ENCODE measurements at regions not wholly inside any gene's neighbourhood (a gene's known extent, or its start where the extent isn't known, plus 50 kb on each side); places are given as distances from the start of the nearest gene placed in this dataset.

GRCh38 chr3:76566211-76566534 lies 473.7 kb upstream of the ROBO2 start:
- DNase-seq (ENCODE audit: low read depth, low spot score) = no peak
- no peaks in the 10 kb centered on the region for H3K4me1 ChIP-seq (ENCODE audit: control insufficient read depth, insufficient read depth, low read length)
- WGBS (ENCODE audit: insufficient coverage, insufficient read length) = no CpG with 5 or more reads among the region's 2 CpGs
- H3K4me3 ChIP-seq (ENCODE audit: low read length) = no peak overlapping the region
- H3K27ac ChIP-seq (ENCODE audit: low read length) = no peak overlapping the region
- H3K36me3 ChIP-seq (ENCODE audit: control insufficient read depth, insufficient read depth, low read length) = no peaks in the 10 kb centered on the region
- H3K27me3 ChIP-seq (ENCODE audit: control insufficient read depth, insufficient read depth, low read length) = no peaks in the 10 kb centered on the region
- no peaks in the 10 kb centered on the region for H3K9me3 ChIP-seq (ENCODE audit: control insufficient read depth, insufficient read depth, low read length)

GRCh38 chr3:76566904-76567303 lies 473.0 kb upstream of the ROBO2 start:
- no CpG with 5 or more reads among the region's 4 CpGs for WGBS (ENCODE audit: insufficient coverage, insufficient read length)
- Histone ChIP-seq H3K27ac (ENCODE audit: low read length) (no peak overlapping the region), H3K36me3 (ENCODE audit: control insufficient read depth, insufficient read depth, low read length) (no peaks in the 10 kb centered on the region), H3K4me1 (ENCODE audit: control insufficient read depth, insufficient read depth, low read length) (no peaks in the 10 kb centered on the region), H3K9me3 (ENCODE audit: control insufficient read depth, insufficient read depth, low read length) (no peaks in the 10 kb centered on the region), H3K4me3 (ENCODE audit: low read length) (no peak overlapping the region), H3K27me3 (ENCODE audit: control insufficient read depth, insufficient read depth, low read length) (no peaks in the 10 kb centered on the region)
- DNase-seq (ENCODE audit: low read depth, low spot score) = no peak

- Histone ChIP-seq H3K36me3 (ENCODE audit: control insufficient read depth, insufficient read depth, low read length) (no peaks in the 10 kb centered on the region), H3K4me3 (ENCODE audit: low read length) (no peak overlapping the region), H3K9me3 (ENCODE audit: control insufficient read depth, insufficient read depth, low read length) (no peaks in the 10 kb centered on the region), H3K27ac (ENCODE audit: low read length) (no peak overlapping the region), H3K27me3 (ENCODE audit: control insufficient read depth, insufficient read depth, low read length) (no peaks in the 10 kb centered on the region), H3K4me1 (ENCODE audit: control insufficient read depth, insufficient read depth, low read length) (no peaks in the 10 kb centered on the region)
- DNase-seq (ENCODE audit: low read depth, low spot score) = no peak
- no CpG with 5 or more reads among the region's 3 CpGs for WGBS (ENCODE audit: insufficient coverage, insufficient read length)
These were observed 469.4 kb upstream of the ROBO2 start for GRCh38 chr3:76570436-76571057.

DNA sequence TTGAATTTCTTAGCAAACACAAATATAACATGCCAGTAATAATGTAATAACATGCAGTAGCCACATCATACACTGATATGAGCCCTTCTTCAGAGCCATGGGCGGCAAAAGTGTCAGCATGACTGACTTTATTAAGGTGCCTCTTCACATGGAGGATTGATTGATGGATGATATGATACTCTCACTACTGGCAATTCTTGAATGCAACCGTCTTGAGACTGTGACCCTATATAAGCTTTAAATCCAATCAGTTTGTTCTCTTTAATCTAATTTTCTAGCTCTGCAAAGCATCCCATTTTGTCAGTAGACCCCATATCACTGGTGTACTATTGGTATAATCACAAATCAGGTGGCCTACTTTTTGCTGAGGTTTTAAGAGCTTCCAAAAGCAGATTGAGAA lies 463.7 kb upstream of the ROBO2 start:
- H3K27me3 ChIP-seq (ENCODE audit: control insufficient read depth, insufficient read depth, low read length) = no peaks in the 10 kb centered on the region
- no peaks in the 10 kb centered on the region for H3K4me1 ChIP-seq (ENCODE audit: control insufficient read depth, insufficient read depth, low read length)
- H3K36me3 ChIP-seq (ENCODE audit: control insufficient read depth, insufficient read depth, low read length) = no peaks in the 10 kb centered on the region
- no peak for DNase-seq (ENCODE audit: low read depth, low spot score)
- H3K27ac ChIP-seq (ENCODE audit: low read length) = no peak overlapping the region
- no peaks in the 10 kb centered on the region for H3K9me3 ChIP-seq (ENCODE audit: control insufficient read depth, insufficient read depth, low read length)
- no CpG with 5 or more reads among the region's 2 CpGs for WGBS (ENCODE audit: insufficient coverage, insufficient read length)
- no peak overlapping the region for H3K4me3 ChIP-seq (ENCODE audit: low read length)

GRCh38 chr3:76582098-76582497 lies 457.8 kb upstream of the ROBO2 start:
- Histone ChIP-seq H3K27ac (ENCODE audit: low read length) (no peak overlapping the region), H3K4me3 (ENCODE audit: low read length) (no peak overlapping the region)
- no peak for DNase-seq (ENCODE audit: low read depth, low spot score)

GRCh38 chr3:76582632-76583378 lies 457.1 kb upstream of the ROBO2 start:
- no peak overlapping the region for H3K4me3 ChIP-seq (ENCODE audit: low read length)
- H3K36me3 ChIP-seq (ENCODE audit: control insufficient read depth, insufficient read depth, low read length) = no peaks in the 10 kb centered on the region
- no peaks in the 10 kb centered on the region for H3K4me1 ChIP-seq (ENCODE audit: control insufficient read depth, insufficient read depth, low read length)
- no peak overlapping the region for H3K27ac ChIP-seq (ENCODE audit: low read length)
- no peaks in the 10 kb centered on the region for H3K9me3 ChIP-seq (ENCODE audit: control insufficient read depth, insufficient read depth, low read length)
- no peaks in the 10 kb centered on the region for H3K27me3 ChIP-seq (ENCODE audit: control insufficient read depth, insufficient read depth, low read length)
- WGBS (ENCODE audit: insufficient coverage, insufficient read length) = no CpG with 5 or more reads among the region's 5 CpGs
- no peak for DNase-seq (ENCODE audit: low read depth, low spot score)

More at GRCh38 chr3:76582098-76582497, 457.8 kb upstream of the ROBO2 start:
- Histone ChIP-seq H3K27me3 (ENCODE audit: control insufficient read depth, insufficient read depth, low read length) (no peaks in the 10 kb centered on the region), H3K4me1 (ENCODE audit: control insufficient read depth, insufficient read depth, low read length) (no peaks in the 10 kb centered on the region), H3K9me3 (ENCODE audit: control insufficient read depth, insufficient read depth, low read length) (no peaks in the 10 kb centered on the region), H3K36me3 (ENCODE audit: control insufficient read depth, insufficient read depth, low read length) (no peaks in the 10 kb centered on the region)

DNA sequence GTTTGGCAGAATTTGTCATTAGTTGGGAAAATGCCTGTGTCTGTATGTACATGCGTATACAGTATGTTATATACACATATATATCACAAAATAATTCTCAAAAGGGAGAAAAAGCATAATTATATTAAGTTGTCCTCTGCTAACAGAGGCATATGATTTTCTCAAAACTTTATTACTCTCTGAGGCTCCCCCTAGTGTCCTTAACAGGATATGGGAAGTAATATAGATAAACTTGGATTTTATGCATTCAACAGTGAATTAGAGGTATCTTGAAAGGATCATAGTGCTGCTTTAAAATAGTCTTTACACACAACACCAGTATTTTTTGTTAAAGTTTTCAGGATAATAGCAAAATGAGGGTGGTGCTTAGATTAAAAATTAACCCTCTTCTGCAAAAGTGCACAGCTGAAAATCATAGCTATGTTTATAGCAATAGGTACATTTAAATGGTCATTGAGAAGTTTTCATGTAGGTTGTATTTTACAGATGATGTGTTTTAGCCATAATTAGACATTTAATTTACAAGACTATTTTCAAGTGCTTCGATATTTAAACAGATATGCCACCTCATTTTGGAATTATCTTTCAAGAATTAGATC lies 454.0 kb upstream of the ROBO2 start:
- no CpG with 5 or more reads among the region's 2 CpGs for WGBS (ENCODE audit: insufficient coverage, insufficient read length)
- Histone ChIP-seq H3K4me1 (ENCODE audit: control insufficient read depth, insufficient read depth, low read length) (no peaks in the 10 kb centered on the region), H3K4me3 (ENCODE audit: low read length) (no peak overlapping the region), H3K9me3 (ENCODE audit: control insufficient read depth, insufficient read depth, low read length) (no peaks in the 10 kb centered on the region), H3K27ac (ENCODE audit: low read length) (no peak overlapping the region), H3K27me3 (ENCODE audit: control insufficient read depth, insufficient read depth, low read length) (no peaks in the 10 kb centered on the region), H3K36me3 (ENCODE audit: control insufficient read depth, insufficient read depth, low read length) (no peaks in the 10 kb centered on the region)
- no peak for DNase-seq (ENCODE audit: low read depth, low spot score)

DNA sequence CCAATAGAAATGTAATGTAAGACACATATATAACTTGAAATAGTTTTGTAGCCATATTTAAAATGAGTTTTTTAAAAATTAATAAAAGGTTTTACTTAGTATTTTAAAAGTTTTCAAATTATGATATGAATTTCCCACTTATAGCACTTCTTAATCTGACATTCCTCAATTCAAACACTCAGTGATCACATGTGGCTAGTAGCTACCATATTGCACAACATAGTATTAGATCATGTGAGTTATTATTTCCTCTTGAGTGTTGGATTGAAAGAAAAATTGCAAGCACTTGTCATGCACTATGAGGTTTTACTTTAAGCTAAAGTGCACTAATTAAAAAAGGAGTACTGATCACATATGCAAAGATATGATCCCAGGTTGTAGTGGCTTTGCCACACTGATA lies 453.4 kb upstream of the ROBO2 start:
- no peaks in the 10 kb centered on the region for H3K9me3 ChIP-seq (ENCODE audit: control insufficient read depth, insufficient read depth, low read length)
- no peak overlapping the region for H3K27ac ChIP-seq (ENCODE audit: low read length)
- H3K4me1 ChIP-seq (ENCODE audit: control insufficient read depth, insufficient read depth, low read length) = no peaks in the 10 kb centered on the region
- no peak for DNase-seq (ENCODE audit: low read depth, low spot score)
- no peaks in the 10 kb centered on the region for H3K27me3 ChIP-seq (ENCODE audit: control insufficient read depth, insufficient read depth, low read length)
- H3K36me3 ChIP-seq (ENCODE audit: control insufficient read depth, insufficient read depth, low read length) = no peaks in the 10 kb centered on the region
- H3K4me3 ChIP-seq (ENCODE audit: low read length) = no peak overlapping the region

DNA sequence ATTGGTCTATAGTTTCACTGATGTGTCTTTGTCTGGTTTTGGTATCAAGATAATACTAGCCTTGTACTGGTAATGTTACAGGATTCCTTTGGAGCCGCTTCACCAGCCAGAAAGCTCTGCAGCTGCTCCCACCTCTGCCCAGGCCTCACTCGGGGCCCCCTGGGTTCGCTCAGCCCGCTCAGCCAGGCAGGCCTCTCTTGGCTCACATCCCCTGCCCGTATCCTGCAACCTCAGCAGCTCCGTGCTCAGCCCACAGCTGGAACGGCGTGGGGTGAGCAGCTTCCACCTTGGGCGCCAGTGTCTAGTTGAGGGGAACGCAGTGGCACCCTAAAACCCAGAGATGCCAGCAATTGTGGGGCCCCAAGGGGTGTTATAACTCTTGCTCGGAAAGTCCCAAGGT lies 429.7 kb upstream of the ROBO2 start:
- H3K9me3 ChIP-seq (ENCODE audit: control insufficient read depth, insufficient read depth, low read length) = no peaks in the 10 kb centered on the region
- H3K27me3 ChIP-seq (ENCODE audit: control insufficient read depth, insufficient read depth, low read length) = no peaks in the 10 kb centered on the region
- DNase-seq (ENCODE audit: low read depth, low spot score) = no peak
- no peak overlapping the region for H3K4me3 ChIP-seq (ENCODE audit: low read length)
- no CpG with 5 or more reads among the region's 11 CpGs for WGBS (ENCODE audit: insufficient coverage, insufficient read length)
- H3K4me1 ChIP-seq (ENCODE audit: control insufficient read depth, insufficient read depth, low read length) = no peaks in the 10 kb centered on the region
- no peak overlapping the region for H3K27ac ChIP-seq (ENCODE audit: low read length)
- no peaks in the 10 kb centered on the region for H3K36me3 ChIP-seq (ENCODE audit: control insufficient read depth, insufficient read depth, low read length)

DNA sequence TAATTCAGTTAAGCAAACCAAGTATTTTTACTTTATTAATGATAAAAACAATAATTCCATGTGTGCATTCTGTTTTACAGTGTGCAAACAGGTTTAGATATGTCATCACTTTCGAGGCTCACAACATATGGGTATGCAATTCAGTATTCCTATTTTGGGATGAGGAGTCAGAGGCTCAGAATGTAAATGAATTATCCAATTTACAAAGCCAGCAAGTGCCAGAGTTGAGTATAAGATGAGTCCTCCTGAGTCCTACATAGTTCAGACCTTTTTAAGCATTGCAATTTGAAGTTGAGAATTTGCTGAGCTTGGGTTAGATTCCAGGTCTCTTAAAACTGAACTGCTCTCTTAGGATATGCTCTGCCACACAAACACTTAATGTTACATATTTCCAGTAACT lies 424.2 kb upstream of the ROBO2 start:
- Histone ChIP-seq H3K4me1 (ENCODE audit: control insufficient read depth, insufficient read depth, low read length) (no peaks in the 10 kb centered on the region), H3K9me3 (ENCODE audit: control insufficient read depth, insufficient read depth, low read length) (no peaks in the 10 kb centered on the region), H3K36me3 (ENCODE audit: control insufficient read depth, insufficient read depth, low read length) (no peaks in the 10 kb centered on the region), H3K27ac (ENCODE audit: low read length) (no peak overlapping the region), H3K4me3 (ENCODE audit: low read length) (no peak overlapping the region), H3K27me3 (ENCODE audit: control insufficient read depth, insufficient read depth, low read length) (no peaks in the 10 kb centered on the region)
- DNase-seq (ENCODE audit: low read depth, low spot score) = no peak
- no CpG with 5 or more reads among the region's 1 CpG for WGBS (ENCODE audit: insufficient coverage, insufficient read length)

- Histone ChIP-seq H3K4me3 (ENCODE audit: low read length) (no peak overlapping the region), H3K27ac (ENCODE audit: low read length) (no peak overlapping the region), H3K9me3 (ENCODE audit: control insufficient read depth, insufficient read depth, low read length) (no peaks in the 10 kb centered on the region), H3K4me1 (ENCODE audit: control insufficient read depth, insufficient read depth, low read length) (no peaks in the 10 kb centered on the region), H3K36me3 (ENCODE audit: control insufficient read depth, insufficient read depth, low read length) (no peaks in the 10 kb centered on the region), H3K27me3 (ENCODE audit: control insufficient read depth, insufficient read depth, low read length) (no peaks in the 10 kb centered on the region)
- DNase-seq (ENCODE audit: low read depth, low spot score) = no peak
- no CpG with 5 or more reads among the region's 6 CpGs for WGBS (ENCODE audit: insufficient coverage, insufficient read length)
These were observed 415.7 kb upstream of the ROBO2 start for GRCh38 chr3:76624164-76624563.
